ENCODE measurements at regions not wholly inside any gene's neighbourhood (a gene's known extent, or its start where the extent isn't known, plus 50 kb on each side); places are given as distances from the start of the nearest gene placed in this dataset.

- CTCF ChIA-PET = no interaction called here
- Histone ChIP-seq H3K4me1 (ENCODE audit: control insufficient read depth in 2 of 2, insufficient read depth in 2 of 2, low read length in 2 of 2) (no peaks in the 10 kb centered on the region), H3K27me3 (ENCODE audit: control insufficient read depth in 2 of 2, insufficient read depth in 2 of 2, low read length in 2 of 2) (no peaks in the 10 kb centered on the region), H3K9me3 (ENCODE audit: control insufficient read depth in 2 of 3, low read length in 3 of 3) (peaks cover 0 to 5% (median 0%) of the 10 kb centered on the region in 3 experiments), H3K27ac (ENCODE audit: low read depth, low read length) (no peak overlapping the region), H3K4me3 (ENCODE audit: low read length) (no peak overlapping the region), H3K36me3 (ENCODE audit: control insufficient read depth in 2 of 3, insufficient read depth in 3 of 3, low read length in 3 of 3) (no peaks in the 10 kb centered on the region)
- Mint-ChIP-seq H3K9me3 (peaks cover 0 to 14% (median 4%) of the 10 kb centered on the region in 11 donors), H3K4me1 (peaks cover 0 to 1% (median 0%) of the 10 kb centered on the region in 7 donors), H3K27me3 (no peaks in the 10 kb centered on the region), H3K36me3 (no peaks in the 10 kb centered on the region), H3K27ac (no peak overlapping the region), H3K4me3 (no peak overlapping the region)
- POLR2A ChIA-PET = no interaction called here
- DNase-seq (no peak), ATAC-seq (no peak)
- intact Hi-C loops (cut with micrococcal nuclease) = loop anchor here in 1 of 2 donors (1.0 kb wide), 1 partner anchor 31 kb away; no protein-coding TSS in a partner anchor
Measured at GRCh38 chr4:58553031-58553430, 1442.8 kb upstream of the IGFBP7 start.

- Histone ChIP-seq H3K4me1 (ENCODE audit: control insufficient read depth in 2 of 2, insufficient read depth in 2 of 2, low read length in 2 of 2) (no peaks in the 10 kb centered on the region), H3K27me3 (ENCODE audit: control insufficient read depth in 2 of 2, insufficient read depth in 2 of 2, low read length in 2 of 2) (no peaks in the 10 kb centered on the region), H3K36me3 (ENCODE audit: control insufficient read depth in 2 of 3, insufficient read depth in 3 of 3, low read length in 3 of 3) (no peaks in the 10 kb centered on the region), H3K27ac (ENCODE audit: low read depth, low read length) (no peak overlapping the region), H3K9me3 (ENCODE audit: control insufficient read depth in 2 of 3, low read length in 3 of 3) (peaks cover 0 to 5% (median 0%) of the 10 kb centered on the region in 3 experiments), H3K4me3 (ENCODE audit: low read length) (no peak overlapping the region)
- Mint-ChIP-seq H3K4me3 (no peak overlapping the region), H3K27me3 (no peaks in the 10 kb centered on the region), H3K27ac (no peak overlapping the region), H3K4me1 (no peaks in the 10 kb centered on the region), H3K9me3 (peaks cover 0 to 9% (median 2%) of the 10 kb centered on the region in 11 donors), H3K36me3 (no peaks in the 10 kb centered on the region)
- ChIA-PET POLR2A (no interaction called here), CTCF (no interaction called here)
- DNase-seq (no peak), ATAC-seq (no peak)
- intact Hi-C loops (cut with micrococcal nuclease) = no loop called here
Measured at GRCh38 chr4:58551676-58552075, 1441.5 kb upstream of the IGFBP7 start.

- Histone ChIP-seq H3K27ac (ENCODE audit: low read depth, low read length) (no peak overlapping the region), H3K9me3 (ENCODE audit: control insufficient read depth in 2 of 3, low read length in 3 of 3) (no peaks in the 10 kb centered on the region), H3K27me3 (ENCODE audit: control insufficient read depth in 2 of 2, insufficient read depth in 2 of 2, low read length in 2 of 2) (no peaks in the 10 kb centered on the region), H3K36me3 (ENCODE audit: control insufficient read depth in 2 of 3, insufficient read depth in 3 of 3, low read length in 3 of 3) (no peaks in the 10 kb centered on the region), H3K4me3 (ENCODE audit: low read length) (no peak overlapping the region), H3K4me1 (ENCODE audit: control insufficient read depth in 2 of 2, insufficient read depth in 2 of 2, low read length in 2 of 2) (no peaks in the 10 kb centered on the region)
- Mint-ChIP-seq H3K4me1 (no peaks in the 10 kb centered on the region), H3K9me3 (peaks cover under 1 to 23% (median 10%) of the 10 kb centered on the region in 11 donors), H3K4me3 (no peak overlapping the region), H3K27ac (no peak overlapping the region), H3K27me3 (no peaks in the 10 kb centered on the region), H3K36me3 (peaks cover 0 to 1% (median 0%) of the 10 kb centered on the region in 5 donors)
- ATAC-seq (no peak), DNase-seq (no peak)
- CTCF ChIA-PET = no interaction called here
- POLR2A ChIA-PET = no interaction called here
- intact Hi-C loops (cut with micrococcal nuclease) = no loop called here
Measured at GRCh38 chr4:58543465-58543864, 1433.3 kb upstream of the IGFBP7 start.

GRCh38 chr4:58541926-58542325 is 1431.7 kb upstream of the IGFBP7 start:
- no peak overlapping the region for H3K4me3 Mint-ChIP-seq
- Histone ChIP-seq H3K27me3 (ENCODE audit: control insufficient read depth in 2 of 2, insufficient read depth in 2 of 2, low read length in 2 of 2) (no peaks in the 10 kb centered on the region), H3K4me3 (ENCODE audit: low read length) (no peak overlapping the region), H3K36me3 (ENCODE audit: control insufficient read depth in 2 of 3, insufficient read depth in 3 of 3, low read length in 3 of 3) (no peaks in the 10 kb centered on the region), H3K4me1 (ENCODE audit: control insufficient read depth in 2 of 2, insufficient read depth in 2 of 2, low read length in 2 of 2) (no peaks in the 10 kb centered on the region), H3K9me3 (ENCODE audit: control insufficient read depth in 2 of 3, low read length in 3 of 3) (no peaks in the 10 kb centered on the region), H3K27ac (ENCODE audit: low read depth, low read length) (no peak overlapping the region)
- no peak overlapping the region for H3K27ac Mint-ChIP-seq
- intact Hi-C loops (cut with micrococcal nuclease) = no loop called here
- peaks cover 0 to 3% (median 0%) of the 10 kb centered on the region in 5 donors for H3K36me3 Mint-ChIP-seq
- ATAC-seq (no peak), DNase-seq (no peak)
- no peaks in the 10 kb centered on the region for H3K4me1 Mint-ChIP-seq
- ChIA-PET CTCF (no interaction called here), POLR2A (no interaction called here)
- peaks cover 2 to 33% (median 12%) of the 10 kb centered on the region in 11 donors for H3K9me3 Mint-ChIP-seq
- H3K27me3 Mint-ChIP-seq = no peaks in the 10 kb centered on the region

- Mint-ChIP-seq H3K27ac (no peak overlapping the region), H3K4me3 (no peak overlapping the region), H3K4me1 (no peaks in the 10 kb centered on the region), H3K36me3 (no peaks in the 10 kb centered on the region), H3K9me3 (peaks cover 0 to 18% (median 4%) of the 10 kb centered on the region in 11 donors), H3K27me3 (no peaks in the 10 kb centered on the region)
- Histone ChIP-seq H3K4me1 (ENCODE audit: control insufficient read depth in 2 of 2, insufficient read depth in 2 of 2, low read length in 2 of 2) (no peaks in the 10 kb centered on the region), H3K36me3 (ENCODE audit: control insufficient read depth in 2 of 3, insufficient read depth in 3 of 3, low read length in 3 of 3) (no peaks in the 10 kb centered on the region), H3K9me3 (ENCODE audit: control insufficient read depth in 2 of 3, low read length in 3 of 3) (no peaks in the 10 kb centered on the region), H3K4me3 (ENCODE audit: low read length) (no peak overlapping the region), H3K27ac (ENCODE audit: low read depth, low read length) (no peak overlapping the region), H3K27me3 (ENCODE audit: control insufficient read depth in 2 of 2, insufficient read depth in 2 of 2, low read length in 2 of 2) (no peaks in the 10 kb centered on the region)
- intact Hi-C loops (cut with micrococcal nuclease) = loop anchor here in 1 of 2 donors (1.0 kb wide), 1 partner anchor 30 kb away; no protein-coding TSS in a partner anchor
- ChIA-PET POLR2A (no interaction called here), CTCF (no interaction called here)
- ATAC-seq (no peak), DNase-seq (no peak)
Measured at GRCh38 chr4:58522765-58523382, 1412.7 kb upstream of the IGFBP7 start.

- ChIA-PET CTCF (no interaction called here), POLR2A (no interaction called here)
- no peaks in the 10 kb centered on the region for H3K9me3 ChIP-seq (ENCODE audit: control insufficient read depth in 2 of 3, low read length in 3 of 3)
- Mint-ChIP-seq H3K9me3 (peaks cover 0 to 11% (median 4%) of the 10 kb centered on the region in 11 donors), H3K27me3 (no peaks in the 10 kb centered on the region), H3K4me1 (no peaks in the 10 kb centered on the region), H3K27ac (no peak overlapping the region), H3K36me3 (no peaks in the 10 kb centered on the region), H3K4me3 (no peak overlapping the region)
- intact Hi-C loops (cut with micrococcal nuclease) = no loop called here
- H3K4me3 ChIP-seq (ENCODE audit: low read length) = no peak overlapping the region
- DNase-seq (no peak), ATAC-seq (no peak)
- no peaks in the 10 kb centered on the region for H3K36me3 ChIP-seq (ENCODE audit: control insufficient read depth in 2 of 3, insufficient read depth in 3 of 3, low read length in 3 of 3)
- no peaks in the 10 kb centered on the region for H3K4me1 ChIP-seq (ENCODE audit: control insufficient read depth in 2 of 2, insufficient read depth in 2 of 2, low read length in 2 of 2)
- H3K27ac ChIP-seq (ENCODE audit: low read depth, low read length) = no peak overlapping the region
- H3K27me3 ChIP-seq (ENCODE audit: control insufficient read depth in 2 of 2, insufficient read depth in 2 of 2, low read length in 2 of 2) = no peaks in the 10 kb centered on the region
Measured at GRCh38 chr4:58515226-58515625, 1405.0 kb upstream of the IGFBP7 start.

GRCh38 chr4:58514299-58514698 is 1404.1 kb upstream of the IGFBP7 start:
- Histone ChIP-seq H3K36me3 (ENCODE audit: control insufficient read depth in 2 of 3, insufficient read depth in 3 of 3, low read length in 3 of 3) (no peaks in the 10 kb centered on the region), H3K4me3 (ENCODE audit: low read length) (no peak overlapping the region), H3K27ac (ENCODE audit: low read depth, low read length) (no peak overlapping the region), H3K9me3 (ENCODE audit: control insufficient read depth in 2 of 3, low read length in 3 of 3) (no peaks in the 10 kb centered on the region), H3K27me3 (ENCODE audit: control insufficient read depth in 2 of 2, insufficient read depth in 2 of 2, low read length in 2 of 2) (no peaks in the 10 kb centered on the region), H3K4me1 (ENCODE audit: control insufficient read depth in 2 of 2, insufficient read depth in 2 of 2, low read length in 2 of 2) (no peaks in the 10 kb centered on the region)
- CTCF ChIA-PET = no interaction called here
- H3K36me3 Mint-ChIP-seq = no peaks in the 10 kb centered on the region
- H3K27ac Mint-ChIP-seq = no peak overlapping the region
- no peaks in the 10 kb centered on the region for H3K4me1 Mint-ChIP-seq
- POLR2A ChIA-PET = no interaction called here
- H3K27me3 Mint-ChIP-seq = no peaks in the 10 kb centered on the region
- no peak overlapping the region for H3K4me3 Mint-ChIP-seq
- intact Hi-C loops (cut with micrococcal nuclease) = no loop called here
- DNase-seq (no peak), ATAC-seq (no peak)
- peaks cover 0 to 10% (median under 1%) of the 10 kb centered on the region in 11 donors for H3K9me3 Mint-ChIP-seq

Data from naive thymus-derived CD4-positive, alpha-beta T cell (primary cell).